ENCODE measurements at regions not wholly inside any gene's neighbourhood (a gene's known extent, or its start where the extent isn't known, plus 50 kb on each side); places are given as distances from the start of the nearest gene placed in this dataset.

DNA sequence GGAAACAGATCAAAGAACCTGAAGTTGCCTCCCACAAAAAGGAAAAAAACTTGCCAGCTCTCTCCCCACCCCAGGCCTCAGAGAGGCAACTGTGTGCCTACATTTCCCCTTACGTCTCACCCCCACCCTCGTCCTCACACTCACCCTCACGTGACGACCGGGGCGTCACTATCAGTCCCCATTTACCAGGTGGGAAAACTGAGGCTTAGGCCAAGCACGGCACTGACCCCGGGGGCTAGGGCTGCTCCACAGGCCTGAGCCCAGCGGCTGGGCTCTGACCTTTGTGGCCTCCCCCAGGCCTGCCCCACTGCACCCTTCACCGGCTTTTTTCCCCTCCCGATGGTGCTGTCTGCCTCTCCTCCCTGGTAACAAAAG, 51.5 kb upstream of the RUNX3 start:
- no peak for DNase-seq

DNA sequence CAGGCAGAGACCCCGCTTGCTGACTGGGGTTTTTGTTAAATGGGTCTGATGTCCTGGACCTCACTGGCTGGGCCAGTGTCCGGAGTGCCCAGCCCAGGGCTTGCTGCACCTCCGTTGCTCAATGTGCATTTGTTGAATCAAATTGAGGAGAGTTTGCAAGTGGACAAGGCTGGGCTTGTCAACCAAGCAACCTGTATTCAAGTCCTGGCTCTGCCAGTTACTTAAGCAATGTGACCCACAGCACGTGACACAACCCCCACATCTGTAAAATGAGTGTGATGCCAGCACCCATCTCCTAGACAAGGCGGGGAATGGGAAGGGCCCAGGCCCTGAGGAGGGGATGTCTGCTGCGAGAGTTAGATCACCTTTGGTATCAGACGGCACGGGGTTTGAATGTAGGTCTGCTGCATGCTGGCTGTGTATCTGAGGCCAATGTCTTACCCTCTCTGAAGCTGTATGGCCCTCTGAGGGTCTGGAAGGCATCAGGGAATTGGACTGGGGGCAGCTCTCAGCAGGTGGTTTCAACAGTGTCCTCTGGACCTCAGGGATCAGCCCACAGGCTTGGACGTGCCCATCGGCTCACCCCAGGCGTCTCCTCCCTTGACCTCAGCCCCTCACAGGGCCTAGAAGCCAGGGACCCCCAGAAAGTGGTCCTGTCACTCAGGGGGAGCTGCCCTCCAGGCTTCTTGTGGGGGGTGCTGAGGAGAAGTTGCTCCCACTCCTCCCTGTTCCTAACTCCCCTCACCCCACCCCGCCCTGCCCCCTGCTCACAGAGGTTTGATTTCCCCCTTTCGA, 51.0 kb upstream of the RUNX3 start:
- DNase-seq = no peak

Measured in NCI-H187 treated with DMSO at 0.1 percent for 48 hours (cell line).